ENCODE measurements at regions not wholly inside any gene's neighbourhood (a gene's known extent, or its start where the extent isn't known, plus 50 kb on each side); places are given as distances from the start of the nearest gene placed in this dataset.

DNA sequence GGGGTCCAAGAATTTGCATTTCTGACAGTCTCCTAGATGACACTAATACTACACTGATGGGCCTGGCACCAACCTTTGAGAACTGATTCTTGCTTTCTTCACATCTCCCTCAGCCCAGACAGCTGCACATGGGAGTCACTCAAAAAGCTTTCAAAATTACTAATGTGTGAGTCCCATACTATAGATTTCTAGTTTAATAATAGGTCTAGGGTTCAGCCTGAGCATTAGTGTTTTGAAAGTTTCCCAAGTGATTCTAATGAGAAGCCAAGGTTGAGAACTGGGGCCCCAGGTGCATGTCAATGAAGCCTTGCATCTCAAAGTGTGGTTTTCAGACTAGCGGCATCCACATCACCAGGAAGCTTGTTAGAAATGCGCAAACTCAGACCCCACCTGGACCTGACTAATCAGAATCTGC is 159.9 kb upstream of the CMC1 start:
- Histone ChIP-seq H3K4me2 (ENCODE audit: insufficient read depth, low read length, poor library complexity, severe bottlenecking) (no peak overlapping the region), H4K91ac (ENCODE audit: low read depth, low read length, poor library complexity) (no peak overlapping the region), H3K27ac (replicated peaks; ENCODE audit: low read length) (no peak overlapping the region), H2BK120ac (ENCODE audit: low read depth, low read length) (no peak overlapping the region), H3K18ac (ENCODE audit: low read length) (no peak overlapping the region), H3K36me3 (replicated peaks in 1 of 2; ENCODE audit: control insufficient read depth in 2 of 2, insufficient read depth in 2 of 2, low read length in 2 of 2) (no peaks in the 10 kb centered on the region), H2BK5ac (ENCODE audit: low read length) (no peak overlapping the region), H3K27me3 (ENCODE audit: control insufficient read depth in 3 of 3, insufficient read depth in 3 of 3, low read depth in 1 of 3, low read length in 3 of 3) (peaks cover 0 to 43% (median 0%) of the 10 kb centered on the region in 3 experiments), H3K9me3 (replicated peaks in 1 of 2; ENCODE audit: control insufficient read depth in 2 of 2, insufficient read depth in 1 of 2, low read depth in 1 of 2, low read length in 2 of 2) (no peaks in the 10 kb centered on the region), H3K4me1 (ENCODE audit: control insufficient read depth in 2 of 2, insufficient read depth in 1 of 2, low read depth in 1 of 2, low read length in 2 of 2) (peaks cover 4 to 8% of the 10 kb centered on the region in 2 donors), H3K79me1 (ENCODE audit: low read depth, low read length) (no peaks in the 10 kb centered on the region), H2AFZ (ENCODE audit: low read length) (no peak overlapping the region), H3K4me3 (ENCODE audit: low read length in 2 of 2) (no peak overlapping the region), H2AK5ac (ENCODE audit: low read depth, low read length) (no peak overlapping the region), H3K23ac (ENCODE audit: low read depth, low read length, poor library complexity) (no peak overlapping the region), H2BK15ac (ENCODE audit: low read length) (no peak overlapping the region), H3K4ac (ENCODE audit: low read length) (no peak overlapping the region), H3K14ac (ENCODE audit: low read length) (no peak overlapping the region), H4K8ac (ENCODE audit: low read depth, low read length) (no peak overlapping the region), H3K9ac (ENCODE audit: low read depth, low read length, poor library complexity) (no peak overlapping the region), H2BK12ac (ENCODE audit: low read length) (no peak overlapping the region)
- no CpG with 5 or more reads among the region's 2 CpGs for WGBS, 2 donors (ENCODE audit: extremely low coverage in 2 of 2, insufficient read length in 2 of 2, insufficient replicate concordance in 1 of 2)
- no peak for DNase-seq (ENCODE audit: low spot score)

DNA sequence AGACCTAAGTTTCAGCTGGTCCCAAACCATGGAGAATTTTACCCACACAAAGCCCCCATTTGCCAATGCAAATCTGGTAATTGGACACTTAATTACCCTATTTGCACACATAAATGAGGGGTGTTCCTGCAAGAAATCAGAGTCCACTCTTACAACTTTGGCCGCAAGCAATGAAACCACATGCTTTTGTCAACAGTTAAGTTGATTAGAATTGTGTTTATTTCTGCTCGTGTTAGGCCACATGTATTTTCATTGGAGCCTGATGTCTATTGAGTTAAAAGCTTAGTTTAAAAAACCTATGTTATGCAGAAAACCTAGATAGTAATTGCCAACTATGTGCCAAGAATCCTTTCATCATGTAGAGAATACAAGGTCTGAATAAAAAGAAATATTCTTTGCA is 153.8 kb upstream of the CMC1 start:
- Histone ChIP-seq H3K27me3 (ENCODE audit: control insufficient read depth in 3 of 3, insufficient read depth in 3 of 3, low read depth in 1 of 3, low read length in 3 of 3) (peaks cover 0 to 10% (median 0%) of the 10 kb centered on the region in 3 experiments), H3K18ac (ENCODE audit: low read length) (no peak overlapping the region), H3K14ac (ENCODE audit: low read length) (no peak overlapping the region), H4K91ac (ENCODE audit: low read depth, low read length, poor library complexity) (no peak overlapping the region), H3K4ac (ENCODE audit: low read length) (no peak overlapping the region), H4K8ac (ENCODE audit: low read depth, low read length) (no peak overlapping the region), H3K9me3 (replicated peaks in 1 of 2; ENCODE audit: control insufficient read depth in 2 of 2, insufficient read depth in 1 of 2, low read depth in 1 of 2, low read length in 2 of 2) (no peaks in the 10 kb centered on the region), H3K79me1 (ENCODE audit: low read depth, low read length) (no peaks in the 10 kb centered on the region), H3K4me1 (ENCODE audit: control insufficient read depth in 2 of 2, insufficient read depth in 1 of 2, low read depth in 1 of 2, low read length in 2 of 2) (no peaks in the 10 kb centered on the region), H2BK15ac (ENCODE audit: low read length) (no peak overlapping the region), H2BK120ac (ENCODE audit: low read depth, low read length) (no peak overlapping the region), H2AK5ac (ENCODE audit: low read depth, low read length) (no peak overlapping the region), H3K4me3 (ENCODE audit: low read length in 2 of 2) (no peak overlapping the region), H3K9ac (ENCODE audit: low read depth, low read length, poor library complexity) (no peak overlapping the region), H2BK12ac (ENCODE audit: low read length) (no peak overlapping the region), H3K36me3 (replicated peaks in 1 of 2; ENCODE audit: control insufficient read depth in 2 of 2, insufficient read depth in 2 of 2, low read length in 2 of 2) (no peaks in the 10 kb centered on the region), H3K23ac (ENCODE audit: low read depth, low read length, poor library complexity) (no peak overlapping the region), H3K4me2 (ENCODE audit: insufficient read depth, low read length, poor library complexity, severe bottlenecking) (no peak overlapping the region), H2BK5ac (ENCODE audit: low read length) (no peak overlapping the region), H3K27ac (replicated peaks; ENCODE audit: low read length) (no peak overlapping the region), H2AFZ (ENCODE audit: low read length) (no peak overlapping the region)
- no CpG with 5 or more reads among the region's 2 CpGs for WGBS, 2 donors (ENCODE audit: extremely low coverage in 2 of 2, insufficient read length in 2 of 2, insufficient replicate concordance in 1 of 2)
- no peak for DNase-seq (ENCODE audit: low spot score)

DNA sequence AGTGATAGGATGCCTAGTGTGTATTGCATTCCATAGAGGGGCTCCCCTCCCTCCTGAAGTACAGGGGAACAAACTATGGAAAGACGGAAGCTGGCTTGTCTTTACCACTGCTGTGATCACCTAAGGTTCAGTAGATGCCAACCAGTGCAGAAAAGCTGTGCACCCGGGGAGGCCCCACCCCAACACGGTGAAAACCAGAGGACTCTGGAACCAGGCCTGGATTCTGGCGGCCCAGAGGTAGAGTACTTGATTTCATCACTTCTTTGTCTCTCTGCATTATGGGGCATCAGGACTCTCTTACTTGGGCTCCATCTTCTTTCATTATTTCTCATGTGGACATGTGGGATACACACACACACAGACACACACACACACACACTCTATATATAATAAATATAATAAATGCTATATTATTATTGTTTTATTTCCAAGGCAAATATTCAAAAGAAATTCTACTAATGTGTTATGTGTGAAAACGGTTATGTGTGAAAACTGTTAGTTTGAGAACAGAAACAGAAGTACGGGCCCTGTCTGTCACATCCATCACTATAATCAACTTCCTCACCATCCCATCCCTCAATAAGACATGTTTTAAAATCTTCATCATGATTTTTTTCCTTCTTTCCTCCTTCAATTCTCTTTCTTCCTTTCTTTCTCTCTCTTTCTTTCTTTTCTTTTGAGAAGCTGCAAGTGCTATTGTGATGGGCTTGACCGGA is 152.4 kb upstream of the CMC1 start:
- Histone ChIP-seq H2BK120ac (ENCODE audit: low read depth, low read length) (no peak overlapping the region), H3K9ac (ENCODE audit: low read depth, low read length, poor library complexity) (no peak overlapping the region), H3K23ac (ENCODE audit: low read depth, low read length, poor library complexity) (no peak overlapping the region), H3K9me3 (replicated peaks in 1 of 2; ENCODE audit: control insufficient read depth in 2 of 2, insufficient read depth in 1 of 2, low read depth in 1 of 2, low read length in 2 of 2) (no peaks in the 10 kb centered on the region), H2AFZ (ENCODE audit: low read length) (no peak overlapping the region), H2BK12ac (ENCODE audit: low read length) (no peak overlapping the region), H2BK5ac (ENCODE audit: low read length) (no peak overlapping the region), H3K27me3 (ENCODE audit: control insufficient read depth in 3 of 3, insufficient read depth in 3 of 3, low read depth in 1 of 3, low read length in 3 of 3) (peaks cover 0 to 7% (median 0%) of the 10 kb centered on the region in 3 experiments), H3K79me1 (ENCODE audit: low read depth, low read length) (no peaks in the 10 kb centered on the region), H3K27ac (replicated peaks; ENCODE audit: low read length) (no peak overlapping the region), H3K18ac (ENCODE audit: low read length) (no peak overlapping the region), H3K4me1 (ENCODE audit: control insufficient read depth in 2 of 2, insufficient read depth in 1 of 2, low read depth in 1 of 2, low read length in 2 of 2) (no peaks in the 10 kb centered on the region), H3K14ac (ENCODE audit: low read length) (no peak overlapping the region), H3K36me3 (replicated peaks in 1 of 2; ENCODE audit: control insufficient read depth in 2 of 2, insufficient read depth in 2 of 2, low read length in 2 of 2) (no peaks in the 10 kb centered on the region), H4K8ac (ENCODE audit: low read depth, low read length) (no peak overlapping the region), H3K4me3 (ENCODE audit: low read length in 2 of 2) (no peak overlapping the region), H3K4ac (ENCODE audit: low read length) (no peak overlapping the region), H4K91ac (ENCODE audit: low read depth, low read length, poor library complexity) (no peak overlapping the region), H2AK5ac (ENCODE audit: low read depth, low read length) (no peak overlapping the region), H2BK15ac (ENCODE audit: low read length) (no peak overlapping the region), H3K4me2 (ENCODE audit: insufficient read depth, low read length, poor library complexity, severe bottlenecking) (no peak overlapping the region)
- no CpG with 5 or more reads among the region's 7 CpGs for WGBS, 2 donors (ENCODE audit: extremely low coverage in 2 of 2, insufficient read length in 2 of 2, insufficient replicate concordance in 1 of 2)
- no peak for DNase-seq (ENCODE audit: low spot score)

DNA sequence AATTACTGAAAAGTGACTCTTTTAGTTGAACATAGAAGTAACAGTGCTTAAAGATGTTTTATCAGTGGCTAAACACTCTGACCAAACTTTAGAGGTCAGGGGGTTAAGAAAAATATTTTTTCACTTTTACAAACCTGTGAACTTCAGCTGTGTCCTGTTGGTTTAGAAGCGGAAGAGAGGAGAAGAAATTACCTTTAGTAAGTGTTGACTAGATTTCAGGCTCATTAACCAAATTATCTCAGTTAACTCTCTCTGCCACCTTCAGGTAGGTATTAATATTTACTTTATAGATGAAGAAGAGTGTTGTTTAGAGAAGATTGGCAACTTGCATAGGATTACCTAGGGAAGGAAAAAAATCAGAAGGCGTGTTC is 151.9 kb upstream of the CMC1 start:
- H4K91ac ChIP-seq (ENCODE audit: low read depth, low read length, poor library complexity), result no peak overlapping the region
- no peaks in the 10 kb centered on the region for H3K4me1 ChIP-seq (ENCODE audit: control insufficient read depth in 2 of 2, insufficient read depth in 1 of 2, low read depth in 1 of 2, low read length in 2 of 2)
- H3K14ac ChIP-seq (ENCODE audit: low read length), result no peak overlapping the region
- no peaks in the 10 kb centered on the region for H3K36me3 ChIP-seq (replicated peaks in 1 of 2; ENCODE audit: control insufficient read depth in 2 of 2, insufficient read depth in 2 of 2, low read length in 2 of 2)
- H3K9me3 ChIP-seq (replicated peaks in 1 of 2; ENCODE audit: control insufficient read depth in 2 of 2, insufficient read depth in 1 of 2, low read depth in 1 of 2, low read length in 2 of 2), result no peaks in the 10 kb centered on the region
- H2BK12ac ChIP-seq (ENCODE audit: low read length), result no peak overlapping the region
- no peak for DNase-seq (ENCODE audit: low spot score)
- H2BK5ac ChIP-seq (ENCODE audit: low read length), result no peak overlapping the region
- WGBS, 2 donors (ENCODE audit: extremely low coverage in 2 of 2, insufficient read length in 2 of 2, insufficient replicate concordance in 1 of 2), result no CpG with 5 or more reads among the region's 2 CpGs
- H3K4me3 ChIP-seq (ENCODE audit: low read length in 2 of 2), result no peak overlapping the region
- peaks cover 0 to 7% (median 0%) of the 10 kb centered on the region in 3 experiments for H3K27me3 ChIP-seq (ENCODE audit: control insufficient read depth in 3 of 3, insufficient read depth in 3 of 3, low read depth in 1 of 3, low read length in 3 of 3)
- H3K27ac ChIP-seq (replicated peaks; ENCODE audit: low read length), result no peak overlapping the region
- H2BK15ac ChIP-seq (ENCODE audit: low read length), result no peak overlapping the region
- no peak overlapping the region for H3K18ac ChIP-seq (ENCODE audit: low read length)
- no peak overlapping the region for H3K4ac ChIP-seq (ENCODE audit: low read length)
- H3K4me2 ChIP-seq (ENCODE audit: insufficient read depth, low read length, poor library complexity, severe bottlenecking), result no peak overlapping the region
- no peak overlapping the region for H4K8ac ChIP-seq (ENCODE audit: low read depth, low read length)
- H2AK5ac ChIP-seq (ENCODE audit: low read depth, low read length), result no peak overlapping the region
- no peak overlapping the region for H2BK120ac ChIP-seq (ENCODE audit: low read depth, low read length)
- no peak overlapping the region for H3K9ac ChIP-seq (ENCODE audit: low read depth, low read length, poor library complexity)
- H3K23ac ChIP-seq (ENCODE audit: low read depth, low read length, poor library complexity), result no peak overlapping the region
- H2AFZ ChIP-seq (ENCODE audit: low read length), result no peak overlapping the region
- H3K79me1 ChIP-seq (ENCODE audit: low read depth, low read length), result no peaks in the 10 kb centered on the region
